ENCODE measurements at regions not wholly inside any gene's neighbourhood (a gene's known extent, or its start where the extent isn't known, plus 50 kb on each side); places are given as distances from the start of the nearest gene placed in this dataset.

GRCh38 chr1:221944247-221944870, 202.5 kb upstream of the DUSP10 start:
- DNase-seq: no peak

DNA sequence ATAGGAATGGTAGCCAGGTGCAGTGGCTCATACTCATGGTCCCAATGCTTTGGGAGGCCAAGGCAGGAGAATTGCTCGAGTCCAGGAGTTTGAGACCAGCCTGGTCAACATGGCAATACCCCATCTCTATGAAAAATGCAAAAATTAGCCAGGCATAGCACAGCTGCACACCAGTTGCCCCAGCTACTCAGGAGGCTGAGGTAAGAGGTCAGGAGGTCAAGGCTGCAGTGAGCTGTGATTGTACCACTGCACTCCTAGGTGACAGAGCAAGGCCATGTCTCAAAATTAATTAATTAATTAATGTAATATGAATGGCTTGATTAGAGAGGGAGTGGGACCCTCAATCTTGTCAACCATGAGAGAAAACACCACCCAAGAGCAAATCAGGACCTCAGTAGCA, 198.7 kb upstream of the DUSP10 start:
- DNase-seq: no peak

DNA sequence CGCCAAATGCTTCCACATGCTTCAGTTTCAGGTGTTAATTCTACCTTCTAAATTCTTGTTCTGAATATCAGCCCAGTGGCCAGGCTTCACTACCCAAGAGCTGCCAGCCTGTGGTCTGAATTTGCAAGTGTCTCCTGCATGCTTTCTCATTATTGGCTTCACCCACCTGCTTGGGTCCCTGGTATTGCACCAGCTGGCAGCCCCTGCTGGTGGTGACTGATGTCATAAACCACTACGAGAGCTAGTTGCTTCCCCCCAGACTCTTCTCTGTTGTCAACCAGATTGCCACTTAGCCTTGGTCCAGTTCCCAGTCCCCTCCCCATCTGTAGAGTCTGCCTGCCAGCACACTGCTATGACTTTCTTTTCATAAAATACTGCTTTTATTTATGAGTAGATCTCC, 197.7 kb upstream of the DUSP10 start:
- peak; percentile 15 for DNase-seq

DNA sequence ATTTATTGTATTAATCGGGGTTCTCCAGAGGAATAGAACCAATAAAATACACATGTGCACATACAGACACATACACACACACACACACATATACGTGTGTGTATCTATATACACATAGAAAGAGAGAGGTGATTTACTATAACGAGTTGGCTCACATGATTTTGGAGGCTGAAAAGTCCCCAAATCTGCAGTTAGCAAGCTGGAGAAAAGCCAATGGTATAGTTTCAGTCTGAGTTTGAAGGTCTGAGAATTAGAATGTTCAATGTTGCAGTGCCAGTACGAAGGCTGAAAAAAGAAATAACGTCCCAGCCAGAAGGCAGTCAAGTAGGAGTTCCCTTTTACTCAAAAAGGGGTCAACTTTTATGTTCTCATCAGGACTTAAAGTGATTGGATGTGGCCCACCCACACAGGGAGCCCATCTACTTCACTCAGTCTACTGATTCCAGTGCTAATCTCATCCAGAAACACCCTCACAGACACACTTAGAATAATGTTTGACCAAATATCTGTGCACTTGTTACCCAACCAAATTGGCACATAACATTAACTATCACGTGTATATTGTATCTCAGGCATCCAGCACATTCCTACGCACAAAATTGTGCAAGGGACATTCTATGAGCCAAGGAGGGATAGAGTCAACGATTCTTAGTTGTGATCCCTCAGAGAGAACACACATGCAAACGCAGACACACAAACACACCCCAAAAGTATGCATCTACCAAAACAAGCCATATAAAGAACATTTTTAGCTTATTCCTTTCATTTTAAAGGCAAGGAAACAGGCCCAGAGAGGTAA, 195.5 kb upstream of the DUSP10 start:
- no peak for DNase-seq

GRCh38 chr1:221933814-221934213, 191.9 kb upstream of the DUSP10 start:
- DNase-seq: no peak

GRCh38 chr1:221926441-221926840, 184.6 kb upstream of the DUSP10 start:
- DNase-seq: no peak

GRCh38 chr1:221925947-221926346, 184.1 kb upstream of the DUSP10 start:
- no peak for DNase-seq

- no peak for DNase-seq
Observed at GRCh38 chr1:221923929-221924598, 182.2 kb upstream of the DUSP10 start.

DNA sequence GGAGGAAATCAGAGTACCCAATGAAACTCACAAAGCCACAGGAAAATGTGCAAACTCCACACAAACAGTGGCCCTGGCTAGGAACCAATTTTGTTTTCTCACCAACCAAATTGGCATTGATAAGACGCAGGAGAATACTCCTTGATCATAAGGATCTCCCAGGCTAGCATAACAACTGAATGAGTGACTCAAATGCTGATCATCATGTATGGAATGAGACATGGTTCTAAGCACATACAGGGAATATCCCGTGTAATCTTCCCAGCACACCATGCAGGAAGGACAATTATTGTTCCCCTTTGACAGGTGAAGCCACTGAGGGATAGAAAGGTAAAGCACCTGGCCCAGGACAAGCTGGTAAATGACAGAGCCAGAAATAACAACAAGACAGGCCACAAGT, 180.0 kb upstream of the DUSP10 start:
- no peak for DNase-seq

DNA sequence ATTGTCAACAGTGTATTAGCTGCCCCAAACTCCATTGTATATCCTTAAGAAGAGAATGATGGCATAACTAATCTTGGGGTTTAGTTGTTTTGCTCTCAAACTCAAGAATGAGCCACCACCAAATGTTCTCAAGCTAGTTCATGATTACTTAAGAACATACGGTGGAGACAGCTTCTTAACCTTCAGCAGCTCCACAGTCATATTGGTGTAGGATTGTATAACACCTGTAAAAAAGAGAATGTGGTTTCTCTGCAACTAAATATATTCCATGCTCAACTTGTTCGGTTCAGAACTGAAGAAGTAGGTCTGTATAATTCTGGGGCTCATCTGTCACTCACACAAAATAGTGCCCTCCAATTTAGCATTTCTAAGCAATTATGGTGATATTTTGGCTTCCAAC, 177.9 kb upstream of the DUSP10 start:
- DNase-seq: no peak

- no peak for DNase-seq
Observed at GRCh38 chr1:221919341-221919740, 177.5 kb upstream of the DUSP10 start.

GRCh38 chr1:221916176-221916575, 174.3 kb upstream of the DUSP10 start:
- no peak for DNase-seq

- no peak for DNase-seq
Observed at GRCh38 chr1:221915764-221916163, 173.9 kb upstream of the DUSP10 start.

GRCh38 chr1:221913351-221913892, 171.5 kb upstream of the DUSP10 start:
- peak; percentile 2 for DNase-seq

- DNase-seq: no peak
Observed at GRCh38 chr1:221912230-221912629, 170.3 kb upstream of the DUSP10 start.

GRCh38 chr1:221911714-221912113, 169.8 kb upstream of the DUSP10 start:
- DNase-seq: no peak

DNA sequence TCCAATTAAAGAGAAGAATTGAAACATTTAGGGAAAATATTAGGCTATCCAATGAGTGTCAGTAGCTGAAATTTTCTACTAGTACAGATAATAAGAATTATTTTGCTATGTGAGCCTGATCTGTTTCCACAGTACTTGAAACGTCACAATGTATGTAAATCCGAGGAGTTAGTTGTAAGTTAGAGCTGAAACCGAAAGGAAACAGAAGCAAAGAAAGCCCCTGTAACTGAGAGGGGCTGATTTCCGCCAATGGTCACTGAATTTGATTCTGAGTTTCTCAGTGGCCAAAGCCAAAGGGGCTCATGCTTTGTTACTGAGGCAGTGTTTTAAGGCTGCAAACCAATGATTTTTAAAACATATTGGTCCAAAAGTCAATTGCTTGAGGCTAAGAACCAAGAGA, 168.3 kb upstream of the DUSP10 start:
- no peak for DNase-seq

DNA sequence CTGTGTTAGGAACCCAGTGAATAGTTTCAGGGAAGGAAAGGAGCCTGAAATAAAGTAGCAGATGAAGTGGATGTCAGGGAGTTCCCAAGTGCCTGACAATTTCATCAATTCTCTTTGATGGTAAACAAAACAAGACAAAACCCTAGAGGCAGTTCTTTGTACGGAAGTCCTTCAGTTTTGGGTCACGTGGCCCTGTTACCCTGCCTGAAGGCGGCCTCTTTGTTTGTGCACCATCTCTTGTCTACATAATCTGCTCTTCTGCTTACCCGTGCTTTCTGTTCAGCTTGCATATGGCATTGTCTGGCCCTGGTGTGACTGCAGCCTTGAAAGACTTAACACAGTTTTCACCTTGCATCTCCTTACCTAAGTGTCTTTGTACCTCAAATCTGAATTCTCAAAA, 166.7 kb upstream of the DUSP10 start:
- no peak for DNase-seq

DNA sequence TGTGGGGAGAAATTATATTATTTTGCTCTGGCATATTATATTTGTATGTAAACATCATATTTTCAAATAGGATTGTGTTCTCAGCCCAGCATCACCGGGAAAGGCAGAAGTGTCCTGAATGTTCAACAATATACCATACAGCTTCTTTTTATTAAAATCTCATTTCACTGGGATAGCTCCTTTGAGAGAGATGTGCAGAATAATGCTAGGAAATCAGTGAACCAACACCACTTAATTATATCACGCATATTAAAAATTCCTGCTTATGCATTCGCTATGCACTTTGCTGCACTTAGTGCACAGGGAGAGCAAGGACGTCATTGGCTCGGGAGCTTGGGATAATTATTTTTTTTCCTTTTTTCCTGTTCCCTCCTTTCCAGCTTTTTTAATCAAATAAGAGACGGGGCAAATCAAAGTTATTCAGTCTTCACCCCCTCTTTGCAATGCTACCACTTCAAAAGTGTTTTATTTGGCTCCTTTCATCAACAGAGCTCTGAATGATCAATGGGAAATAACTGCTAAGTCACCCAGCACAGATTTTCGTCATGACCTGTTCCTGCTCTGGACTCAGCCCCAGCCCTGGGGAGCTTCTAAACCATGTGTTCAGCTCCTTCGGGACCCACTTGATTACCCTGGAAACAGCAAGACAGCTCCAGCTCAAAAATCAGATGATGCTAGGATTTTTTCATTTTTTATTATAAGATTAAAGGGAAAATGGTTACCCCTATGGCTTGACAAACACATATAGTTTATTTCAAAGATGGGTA, 165.5 kb upstream of the DUSP10 start:
- no peak for DNase-seq

GRCh38 chr1:221905802-221906201, 163.9 kb upstream of the DUSP10 start:
- DNase-seq: no peak

GRCh38 chr1:221904319-221904718, 162.4 kb upstream of the DUSP10 start:
- DNase-seq: no peak

DNA sequence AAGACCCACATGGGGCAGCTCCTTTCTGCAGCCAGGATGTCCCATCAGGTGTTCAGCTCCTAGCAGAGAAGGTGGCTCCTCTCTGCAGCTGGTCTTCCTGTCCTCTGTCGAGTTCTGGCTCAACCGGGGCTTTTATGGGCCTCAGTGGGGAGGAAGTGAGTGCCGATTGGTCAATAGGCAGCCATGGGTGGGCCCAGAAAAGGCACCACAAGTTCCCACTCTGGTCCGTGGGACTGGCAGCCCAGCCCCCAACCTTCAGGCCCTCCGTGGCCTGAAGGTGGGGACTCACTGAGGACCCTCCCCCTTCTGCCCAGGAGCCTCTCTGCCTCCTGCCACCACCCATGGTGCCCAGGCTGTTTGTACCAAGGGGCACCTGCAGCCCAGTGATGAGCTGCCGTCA, 161.7 kb upstream of the DUSP10 start:
- DNase-seq: no peak

- no peak for DNase-seq
Observed at GRCh38 chr1:221902961-221903360, 161.1 kb upstream of the DUSP10 start.

Measured in hematopoietic multipotent progenitor cell treated with erythropoietin and hydrocortisone succinate and interleukin-3 and kit ligand, for 6 days (in vitro differentiated cells).